EH (cell line): ENCODE measurements at regions not wholly inside any gene's neighbourhood (a gene's known extent, or its start where the extent isn't known, plus 50 kb on each side); places are given as distances from the start of the nearest gene placed in this dataset.
A peak's percentile ranks its signal among the peaks of the same experiment; 100 is the strongest.
"Not testable (repeated sequence)": the region's sequence is repeated elsewhere in the genome, so short reads cannot be mapped to it uniquely, and the experiment has no call there.

Source experiments
- DNase-seq: peaks from one replicate; pipeline ENCODE4 v3.0.0-alpha.2; 2015; ENCODE audit warnings: low read depth

GRCh38 chr6:121639021-121639420, 203.6 kb downstream of the GJA1 start:
- DNase-seq: peak; percentile 79

- DNase-seq: no peak
Observed at GRCh38 chr6:121641158-121641557, 205.7 kb downstream of the GJA1 start.

- peak; percentile 68 for DNase-seq
Observed at GRCh38 chr6:121645100-121645745, 209.8 kb downstream of the GJA1 start.

- DNase-seq: peak; percentile 78
Observed at GRCh38 chr6:121647905-121648304, 212.5 kb downstream of the GJA1 start.

- no peak for DNase-seq
Observed at GRCh38 chr6:121649951-121650350, 214.5 kb downstream of the GJA1 start.

GRCh38 chr6:121651420-121651819, 216.0 kb downstream of the GJA1 start:
- peak; percentile 26 for DNase-seq

- DNase-seq: no peak
Observed at GRCh38 chr6:121652223-121652622, 216.8 kb downstream of the GJA1 start.

- peak; percentile 88 for DNase-seq
Observed at GRCh38 chr6:121652726-121653623, 217.5 kb downstream of the GJA1 start.

- no peak for DNase-seq
Observed at GRCh38 chr6:121653624-121654008, 218.2 kb downstream of the GJA1 start.

- DNase-seq: no peak
Observed at GRCh38 chr6:121657972-121658371, 222.5 kb downstream of the GJA1 start.

- DNase-seq: no peak
Observed at GRCh38 chr6:121660277-121660676, 224.8 kb downstream of the GJA1 start.

- DNase-seq: no peak
Observed at GRCh38 chr6:121663292-121663810, 227.9 kb downstream of the GJA1 start.

GRCh38 chr6:121664158-121664557, 228.7 kb downstream of the GJA1 start:
- no peak for DNase-seq

- peak; percentile 88 for DNase-seq
Observed at GRCh38 chr6:121666814-121667213, 231.4 kb downstream of the GJA1 start.

- peak; percentile 71 for DNase-seq
Observed at GRCh38 chr6:121668259-121668658, 232.8 kb downstream of the GJA1 start.

- DNase-seq: peak; percentile 59
Observed at GRCh38 chr6:121670511-121670910, 235.1 kb downstream of the GJA1 start.

- DNase-seq: no peak
Observed at GRCh38 chr6:121677571-121677970, 242.1 kb downstream of the GJA1 start.

GRCh38 chr6:121678245-121678644, 242.8 kb downstream of the GJA1 start:
- no peak for DNase-seq

GRCh38 chr6:121680058-121680457, 244.6 kb downstream of the GJA1 start:
- no peak for DNase-seq

- no peak for DNase-seq
Observed at GRCh38 chr6:121682666-121683065, 247.2 kb downstream of the GJA1 start.

GRCh38 chr6:121685806-121686205, 250.4 kb downstream of the GJA1 start:
- not testable (repeated sequence) for DNase-seq

GRCh38 chr6:121686611-121687023, 251.2 kb downstream of the GJA1 start:
- no peak for DNase-seq

GRCh38 chr6:121688974-121689373, 253.5 kb downstream of the GJA1 start:
- no peak for DNase-seq
